ENCODE measurements at regions not wholly inside any gene's neighbourhood (a gene's known extent, or its start where the extent isn't known, plus 50 kb on each side); places are given as distances from the start of the nearest gene placed in this dataset.

GRCh38 chr11:15699978-15700377 is 585.3 kb downstream of the INSC start:
- Mint-ChIP-seq H3K36me3 (ENCODE audit: low read depth) (no peaks in the 10 kb centered on the region), H3K4me3 (no peak overlapping the region), H3K27me3 (ENCODE audit: insufficient read depth, low read depth, poor library complexity) (no peaks in the 10 kb centered on the region), H3K9me3 (no peaks in the 10 kb centered on the region), H3K27ac (no peak overlapping the region), H3K4me1 (no peaks in the 10 kb centered on the region)
- DNase-seq (ENCODE audit: low spot score) (no peak), ATAC-seq (no peak)
- Histone ChIP-seq H3K4me1 (ENCODE audit: insufficient read depth) (no peaks in the 10 kb centered on the region), H3K27me3 (ENCODE audit: insufficient read depth) (no peaks in the 10 kb centered on the region), H2AFZ (no peak overlapping the region), H3K36me3 (ENCODE audit: insufficient read depth) (no peaks in the 10 kb centered on the region), H4K20me1 (replicated peaks; ENCODE audit: insufficient read depth) (no peaks in the 10 kb centered on the region), H3F3A (replicated peaks; ENCODE audit: low read depth) (no peaks in the 10 kb centered on the region), H3K4me2 (no peak overlapping the region), H3K9me2 (ENCODE audit: insufficient read depth) (0 out of 2 replicates have a peak, but pooled peaks cover 15% of the 10 kb centered on the region), H3K27ac (ENCODE audit: low read depth) (no peak overlapping the region), H3K4me3 (no peak overlapping the region), H3K79me2 (replicated peaks; ENCODE audit: insufficient read depth) (no peaks in the 10 kb centered on the region)
- TF ChIP-seq ETS1 (IDR thresholded peaks at IDR 0.05) (no peak), CREB1 (CRISPR knock-in tag; IDR thresholded peaks at IDR 0.05; ENCODE audit: low read depth) (no peak), POLR2AphosphoS5 (IDR thresholded peaks at IDR 0.05; ENCODE audit: low read depth) (no peak), ZNF114 (CRISPR knock-in tag; IDR thresholded peaks at IDR 0.05) (no peak), JUNB (IDR thresholded peaks at IDR 0.05; ENCODE audit: unreplicated experiment) (no peak), NANOG (IDR thresholded peaks at IDR 0.05; ENCODE audit: borderline replicate concordance) (no peak), REST (IDR thresholded peaks at IDR 0.05; ENCODE audit: unreplicated experiment) (no peak), EZH2 (IDR thresholded peaks at IDR 0.05; ENCODE audit: low read depth, unreplicated experiment) (no peak), STAT1 (IDR thresholded peaks at IDR 0.05; ENCODE audit: unreplicated experiment) (no peak), ZNF331 (CRISPR knock-in tag; IDR thresholded peaks at IDR 0.05; ENCODE audit: low read depth) (no peak), EZH2phosphoT487 (IDR thresholded peaks at IDR 0.05; ENCODE audit: unreplicated experiment) (no peak), CTCF (conservative IDR thresholded peaks at IDR 0.05; ENCODE audit: low read depth in 2 of 2) (no peak)
- TF ChIP-seq, protein P1, sequence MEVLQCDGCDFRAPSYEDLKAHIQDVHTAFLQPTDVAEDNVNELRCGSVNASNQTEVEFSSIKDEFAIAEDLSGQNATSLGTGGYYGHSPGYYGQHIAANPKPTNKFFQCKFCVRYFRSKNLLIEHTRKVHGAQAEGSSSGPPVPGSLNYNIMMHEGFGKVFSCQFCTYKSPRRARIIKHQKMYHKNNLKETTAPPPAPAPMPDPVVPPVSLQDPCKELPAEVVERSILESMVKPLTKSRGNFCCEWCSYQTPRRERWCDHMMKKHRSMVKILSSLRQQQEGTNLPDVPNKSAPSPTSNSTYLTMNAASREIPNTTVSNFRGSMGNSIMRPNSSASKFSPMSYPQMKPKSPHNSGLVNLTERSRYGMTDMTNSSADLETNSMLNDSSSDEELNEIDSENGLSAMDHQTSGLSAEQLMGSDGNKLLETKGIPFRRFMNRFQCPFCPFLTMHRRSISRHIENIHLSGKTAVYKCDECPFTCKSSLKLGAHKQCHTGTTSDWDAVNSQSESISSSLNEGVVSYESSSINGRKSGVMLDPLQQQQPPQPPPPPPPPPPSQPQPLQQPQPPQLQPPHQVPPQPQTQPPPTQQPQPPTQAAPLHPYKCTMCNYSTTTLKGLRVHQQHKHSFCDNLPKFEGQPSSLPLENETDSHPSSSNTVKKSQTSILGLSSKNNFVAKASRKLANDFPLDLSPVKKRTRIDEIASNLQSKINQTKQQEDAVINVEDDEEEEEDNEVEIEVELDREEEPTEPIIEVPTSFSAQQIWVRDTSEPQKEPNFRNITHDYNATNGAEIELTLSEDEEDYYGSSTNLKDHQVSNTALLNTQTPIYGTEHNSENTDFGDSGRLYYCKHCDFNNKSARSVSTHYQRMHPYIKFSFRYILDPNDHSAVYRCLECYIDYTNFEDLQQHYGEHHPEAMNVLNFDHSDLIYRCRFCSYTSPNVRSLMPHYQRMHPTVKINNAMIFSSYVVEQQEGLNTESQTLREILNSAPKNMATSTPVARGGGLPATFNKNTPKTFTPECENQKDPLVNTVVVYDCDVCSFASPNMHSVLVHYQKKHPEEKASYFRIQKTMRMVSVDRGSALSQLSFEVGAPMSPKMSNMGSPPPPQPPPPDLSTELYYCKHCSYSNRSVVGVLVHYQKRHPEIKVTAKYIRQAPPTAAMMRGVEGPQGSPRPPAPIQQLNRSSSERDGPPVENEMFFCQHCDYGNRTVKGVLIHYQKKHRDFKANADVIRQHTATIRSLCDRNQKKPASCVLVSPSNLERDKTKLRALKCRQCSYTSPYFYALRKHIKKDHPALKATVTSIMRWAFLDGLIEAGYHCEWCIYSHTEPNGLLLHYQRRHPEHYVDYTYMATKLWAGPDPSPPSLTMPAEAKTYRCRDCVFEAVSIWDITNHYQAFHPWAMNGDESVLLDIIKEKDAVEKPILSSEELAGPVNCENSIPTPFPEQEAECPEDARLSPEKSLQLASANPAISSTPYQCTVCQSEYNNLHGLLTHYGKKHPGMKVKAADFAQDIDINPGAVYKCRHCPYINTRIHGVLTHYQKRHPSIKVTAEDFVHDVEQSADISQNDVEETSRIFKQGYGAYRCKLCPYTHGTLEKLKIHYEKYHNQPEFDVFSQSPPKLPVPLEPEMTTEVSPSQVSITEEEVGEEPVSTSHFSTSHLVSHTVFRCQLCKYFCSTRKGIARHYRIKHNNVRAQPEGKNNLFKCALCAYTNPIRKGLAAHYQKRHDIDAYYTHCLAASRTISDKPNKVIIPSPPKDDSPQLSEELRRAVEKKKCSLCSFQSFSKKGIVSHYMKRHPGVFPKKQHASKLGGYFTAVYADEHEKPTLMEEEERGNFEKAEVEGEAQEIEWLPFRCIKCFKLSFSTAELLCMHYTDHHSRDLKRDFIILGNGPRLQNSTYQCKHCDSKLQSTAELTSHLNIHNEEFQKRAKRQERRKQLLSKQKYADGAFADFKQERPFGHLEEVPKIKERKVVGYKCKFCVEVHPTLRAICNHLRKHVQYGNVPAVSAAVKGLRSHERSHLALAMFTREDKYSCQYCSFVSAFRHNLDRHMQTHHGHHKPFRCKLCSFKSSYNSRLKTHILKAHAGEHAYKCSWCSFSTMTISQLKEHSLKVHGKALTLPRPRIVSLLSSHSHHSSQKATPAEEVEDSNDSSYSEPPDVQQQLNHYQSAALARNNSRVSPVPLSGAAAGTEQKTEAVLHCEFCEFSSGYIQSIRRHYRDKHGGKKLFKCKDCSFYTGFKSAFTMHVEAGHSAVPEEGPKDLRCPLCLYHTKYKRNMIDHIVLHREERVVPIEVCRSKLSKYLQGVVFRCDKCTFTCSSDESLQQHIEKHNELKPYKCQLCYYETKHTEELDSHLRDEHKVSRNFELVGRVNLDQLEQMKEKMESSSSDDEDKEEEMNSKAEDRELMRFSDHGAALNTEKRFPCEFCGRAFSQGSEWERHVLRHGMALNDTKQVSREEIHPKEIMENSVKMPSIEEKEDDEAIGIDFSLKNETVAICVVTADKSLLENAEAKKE (CRISPR knock-in tag; IDR thresholded peaks at IDR 0.05) = no peak
